Testis (tissue), 2 donors: ENCODE measurements at regions not wholly inside any gene's neighbourhood (a gene's known extent, or its start where the extent isn't known, plus 50 kb on each side); places are given as distances from the start of the nearest gene placed in this dataset.

ENCODE experiments used
- CTCF ChIP-seq, 3 experiments: fragments of 450-650 bp in 2 of 3; fragments of 200-600 bp in 1 of 3; sonication (generic) in 1 of 3; IDR thresholded peaks; one replicate each; pipeline ENCODE4 v1.5.1; 2016 to 2019; ENCODE audit warnings: antibody characterized with exemption in 3 of 3, mild to moderate bottlenecking in 2 of 3, moderate library complexity in 1 of 3
- POLR2A ChIP-seq: fragments of 450-650 bp; IDR thresholded peaks from one replicate; pipeline ENCODE4 v1.6.1; 2017; ENCODE audit warnings: antibody characterized with exemption, mild to moderate bottlenecking, moderate library complexity

GRCh38 chr1:221849897-221850296, 108.0 kb upstream of the DUSP10 start:
- TF ChIP-seq CTCF (IDR thresholded peaks at IDR 0.05) (no peak), POLR2A (no peak)
